ENCODE measurements at regions not wholly inside any gene's neighbourhood (a gene's known extent, or its start where the extent isn't known, plus 50 kb on each side); places are given as distances from the start of the nearest gene placed in this dataset.

GRCh38 chrX:150036641-150037040 is 98.3 kb upstream of the EOLA2 start:
- TF ChIP-seq EP300 (IDR thresholded peaks at IDR 0.05; ENCODE audit: borderline replicate concordance in 1 of 2, low read depth in 1 of 2, low read length in 1 of 2) (no peak), RAD21 (IDR thresholded peaks at IDR 0.05; ENCODE audit: low read length) (no peak), GABPA (IDR thresholded peaks at IDR 0.05; ENCODE audit: low read depth) (no peak), USF1 (IDR thresholded peaks at IDR 0.05; ENCODE audit: borderline replicate concordance, low read depth) (no peak), GATA2 (CRISPR knock-in tag; IDR thresholded peaks at IDR 0.05) (no peak), TEAD4 (IDR thresholded peaks at IDR 0.05; ENCODE audit: borderline replicate concordance, insufficient read depth) (no peak), MXI1 (IDR thresholded peaks at IDR 0.05; ENCODE audit: low read depth, low read length) (no peak), REST (IDR thresholded peaks at IDR 0.05; ENCODE audit: low read depth, low read length) (no peak), FOXJ3 (CRISPR knock-in tag; IDR thresholded peaks at IDR 0.05) (no peak), RCOR1 (IDR thresholded peaks at IDR 0.05; ENCODE audit: low read length) (no peak), TCF12 (IDR thresholded peaks at IDR 0.05) (no peak), FOXM1 (IDR thresholded peaks at IDR 0.05; ENCODE audit: low read depth) (no peak), ELF1 (IDR thresholded peaks at IDR 0.05) (no peak), NRF1 (IDR thresholded peaks at IDR 0.05; ENCODE audit: low read depth, low read length) (no peak), FOSL2 (IDR thresholded peaks at IDR 0.05; ENCODE audit: borderline replicate concordance, low read depth) (no peak), TAF1 (IDR thresholded peaks at IDR 0.05; ENCODE audit: borderline replicate concordance, low read depth, low read length) (no peak), YY1 (IDR thresholded peaks at IDR 0.05; ENCODE audit: low read depth) (no peak), SMC3 (IDR thresholded peaks at IDR 0.05; ENCODE audit: low read depth, low read length) (no peak)
- H3K4me3 ChIP-seq (ENCODE audit: low read depth in 2 of 2, low read length in 1 of 2), result no peak overlapping the region
- CTCF ChIA-PET, result no interaction called here
- no peak for DNase-seq
- H3K36me3 ChIP-seq (replicated peaks in 1 of 2; ENCODE audit: control insufficient read depth in 1 of 2, insufficient read depth in 2 of 2, low read length in 1 of 2), result no peaks in the 10 kb centered on the region
- H3K9me3 ChIP-seq, result peaks cover 13% of the 10 kb centered on the region; the same call in 1 of the 2 replicates
- H3K9me2 ChIP-seq, result no peaks in the 10 kb centered on the region
- H3K27ac ChIP-seq (ENCODE audit: low read depth in 2 of 2, low read length in 1 of 2), result peak overlapping the region; percentile 50 to 89; a peak in 3 of 4 replicates
- no peaks in the 10 kb centered on the region; a peak in 1 of 4 replicates for H3K4me1 ChIP-seq (ENCODE audit: control insufficient read depth in 1 of 2, insufficient read depth in 2 of 2, low read depth in 1 of 2, low read length in 1 of 2)
- no peaks in the 10 kb centered on the region for H3K79me2 ChIP-seq (ENCODE audit: insufficient read depth)
- no peaks in the 10 kb centered on the region for H4K20me1 ChIP-seq (ENCODE audit: insufficient read depth)
- POLR2A ChIA-PET, result no interaction called here
- peak overlapping the region; percentile 36; the same call in 1 of the 2 replicates for H2AFZ ChIP-seq (ENCODE audit: low read depth)
- 41% methylated on average over 3 of the region's 3 CpGs for WGBS (ENCODE audit: low lambda C conversion rate)
- peaks cover 21% of the 10 kb centered on the region for H3F3A ChIP-seq (replicated peaks; ENCODE audit: insufficient read depth)
- H3K27me3 ChIP-seq (ENCODE audit: insufficient read depth), result no peaks in the 10 kb centered on the region
- no peak overlapping the region for H3K9ac ChIP-seq
- H3K4me2 ChIP-seq, result no peak overlapping the region
